ENCODE measurements at regions not wholly inside any gene's neighbourhood (a gene's known extent, or its start where the extent isn't known, plus 50 kb on each side); places are given as distances from the start of the nearest gene placed in this dataset.

- DNase-seq (ENCODE audit: low spot score), result no peak
Observed at GRCh38 chr5:152270096-152270495, 135.0 kb downstream of the NMUR2 start.

- DNase-seq (ENCODE audit: low spot score), result no peak
Observed at GRCh38 chr5:152269533-152269932, 135.5 kb downstream of the NMUR2 start.

- DNase-seq (ENCODE audit: low spot score), result no peak
Observed at GRCh38 chr5:152264645-152265254, 140.3 kb downstream of the NMUR2 start.

- no peak for DNase-seq (ENCODE audit: low spot score)
Observed at GRCh38 chr5:152262667-152263066, 142.4 kb downstream of the NMUR2 start.

- no peak for DNase-seq (ENCODE audit: low spot score)
Observed at GRCh38 chr5:152260940-152261339, 144.1 kb downstream of the NMUR2 start.

- DNase-seq (ENCODE audit: low spot score), result no peak
Observed at GRCh38 chr5:152259702-152260101, 145.4 kb downstream of the NMUR2 start.

- DNase-seq (ENCODE audit: low spot score), result no peak
Observed at GRCh38 chr5:152256580-152256979, 148.5 kb downstream of the NMUR2 start.

GRCh38 chr5:152255411-152255810 lies 149.7 kb downstream of the NMUR2 start:
- no peak for DNase-seq (ENCODE audit: low spot score)

- DNase-seq (ENCODE audit: low spot score), result no peak
Observed at GRCh38 chr5:152247850-152248385, 157.2 kb downstream of the NMUR2 start.

- DNase-seq (ENCODE audit: low spot score), result no peak
Observed at GRCh38 chr5:152246401-152246800, 158.7 kb downstream of the NMUR2 start.

GRCh38 chr5:152237531-152237930 lies 167.5 kb downstream of the NMUR2 start:
- DNase-seq (ENCODE audit: low spot score), result no peak

GRCh38 chr5:152226191-152226590 lies 178.9 kb downstream of the NMUR2 start:
- no peak for DNase-seq (ENCODE audit: low spot score)

- no peak for DNase-seq (ENCODE audit: low spot score)
Observed at GRCh38 chr5:152221721-152222629, 183.1 kb downstream of the NMUR2 start.

- DNase-seq (ENCODE audit: low spot score), result no peak
Observed at GRCh38 chr5:152218694-152219093, 186.4 kb downstream of the NMUR2 start.

GRCh38 chr5:152205804-152206203 lies 199.3 kb downstream of the NMUR2 start:
- DNase-seq (ENCODE audit: low spot score), result no peak

- no peak for DNase-seq (ENCODE audit: low spot score)
Observed at GRCh38 chr5:152202321-152202720, 202.8 kb downstream of the NMUR2 start.

- DNase-seq (ENCODE audit: low spot score), result no peak
Observed at GRCh38 chr5:152193391-152194107, 211.5 kb downstream of the NMUR2 start.

GRCh38 chr5:152188251-152188650 lies 216.8 kb downstream of the NMUR2 start:
- no peak for DNase-seq (ENCODE audit: low spot score)

GRCh38 chr5:152187668-152188067 lies 217.4 kb downstream of the NMUR2 start:
- no peak for DNase-seq (ENCODE audit: low spot score)

- no peak for DNase-seq (ENCODE audit: low spot score)
Observed at GRCh38 chr5:152185547-152186245, 219.4 kb downstream of the NMUR2 start.

GRCh38 chr5:152184266-152184665 lies 220.8 kb downstream of the NMUR2 start:
- DNase-seq (ENCODE audit: low spot score), result no peak

- no peak for DNase-seq (ENCODE audit: low spot score)
Observed at GRCh38 chr5:152181461-152181860, 223.6 kb downstream of the NMUR2 start.

All from Ammon's horn (tissue), 1 donor.